Left hindlimb (tissue), 1 donor: ENCODE measurements at regions not wholly inside any gene's neighbourhood (a gene's known extent, or its start where the extent isn't known, plus 50 kb on each side); places are given as distances from the start of the nearest gene placed in this dataset.
"Not testable (repeated sequence)": the region's sequence is repeated elsewhere in the genome, so short reads cannot be mapped to it uniquely, and the experiment has no call there.

Experiments
- DNase-seq: peaks from one replicate; pipeline ENCODE4 v3.0.0-alpha.2; 2018

DNA sequence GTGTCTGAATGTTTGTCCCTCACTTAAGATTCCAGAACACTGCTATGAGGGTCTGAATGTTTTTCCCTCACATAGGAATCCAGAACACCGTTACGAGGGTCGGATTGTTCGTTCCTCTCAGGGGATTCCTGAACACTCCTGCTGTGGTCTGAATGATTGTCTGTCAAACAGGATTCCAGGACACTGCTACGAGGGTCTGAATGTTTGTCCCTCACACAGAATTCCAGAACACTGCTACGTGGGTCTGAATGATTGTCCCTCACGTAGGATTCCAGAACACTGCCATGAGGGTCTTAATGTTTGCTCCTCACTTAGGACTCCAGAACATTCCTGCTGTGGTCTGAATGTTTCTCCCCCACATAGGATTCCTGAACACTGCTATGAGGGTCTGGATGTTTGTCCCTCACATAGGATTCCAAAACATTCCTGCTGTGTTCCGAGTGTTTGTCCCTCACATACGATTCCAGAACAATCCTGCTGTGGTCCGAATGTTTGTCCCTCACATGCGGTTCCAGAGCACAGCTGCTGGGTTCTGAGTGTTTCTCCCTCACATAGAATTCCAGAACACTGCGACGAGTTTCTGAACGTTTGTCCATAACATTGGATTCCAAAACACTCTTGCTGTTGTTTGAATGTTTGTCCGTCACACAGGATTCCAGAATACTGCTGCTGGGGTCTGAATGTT, 199.5 kb downstream of the FOXD4L6 start:
- no peak for DNase-seq

DNA sequence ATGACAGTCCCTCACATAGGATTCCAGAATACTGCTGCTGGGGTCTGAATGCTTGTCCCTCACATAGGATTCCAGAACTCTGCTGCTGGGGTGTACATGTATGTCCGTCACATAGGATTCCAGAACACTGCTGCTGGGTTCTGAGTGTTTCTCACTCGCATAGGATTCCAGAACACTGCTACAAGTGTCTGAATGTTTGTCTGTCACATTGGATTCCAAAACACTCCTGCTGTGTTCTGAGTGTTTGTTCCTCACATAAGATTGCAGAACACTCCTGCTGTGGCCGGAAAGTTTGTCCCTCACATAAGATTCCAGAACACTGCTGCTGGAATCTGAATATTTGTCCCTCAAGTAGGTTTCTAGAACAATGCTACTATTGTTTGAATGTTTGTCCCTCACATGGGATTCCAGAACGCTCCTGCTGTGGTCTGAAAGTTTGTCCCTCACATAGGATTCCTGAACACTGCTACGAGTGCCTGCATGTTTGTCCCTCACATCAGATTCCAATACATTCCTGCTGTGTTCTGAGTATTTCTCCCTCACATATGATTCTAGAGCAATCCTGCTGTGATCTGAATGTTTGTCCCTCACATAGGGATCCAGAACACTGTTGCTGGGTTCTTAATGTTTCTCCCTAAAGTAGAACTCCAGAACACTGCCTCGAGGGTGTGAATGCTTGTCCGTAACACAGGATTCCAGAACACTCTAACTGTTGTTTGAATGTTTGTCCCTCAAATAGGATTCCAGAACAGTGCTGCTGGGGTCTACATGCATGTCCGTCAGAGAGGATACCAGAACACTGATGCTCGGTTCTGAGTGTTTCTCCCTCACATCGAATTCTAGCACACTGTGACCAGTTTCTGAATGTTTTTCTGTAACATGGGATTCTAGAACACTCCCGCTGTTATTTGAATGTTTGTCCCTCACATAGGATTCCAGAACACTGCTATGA, 200.4 kb downstream of the FOXD4L6 start:
- DNase-seq, result no peak

DNA sequence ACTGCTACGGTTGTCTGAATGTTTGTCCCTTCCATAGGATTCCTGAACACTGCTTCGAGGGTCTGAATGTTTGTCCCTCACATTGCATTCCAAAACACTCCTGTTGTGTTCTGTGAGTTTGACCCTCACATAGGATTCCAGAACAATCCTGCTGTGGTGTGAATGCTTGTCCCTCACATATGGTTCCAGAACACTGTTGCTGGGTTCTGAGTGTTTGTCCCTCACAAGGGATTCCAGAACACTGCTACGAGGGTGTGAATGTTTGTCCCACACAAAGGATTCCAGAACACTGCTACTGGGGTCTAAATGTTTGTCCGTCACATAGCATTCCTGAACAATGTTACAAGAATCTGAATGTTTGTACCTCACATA, 201.2 kb downstream of the FOXD4L6 start:
- DNase-seq, result no peak

DNA sequence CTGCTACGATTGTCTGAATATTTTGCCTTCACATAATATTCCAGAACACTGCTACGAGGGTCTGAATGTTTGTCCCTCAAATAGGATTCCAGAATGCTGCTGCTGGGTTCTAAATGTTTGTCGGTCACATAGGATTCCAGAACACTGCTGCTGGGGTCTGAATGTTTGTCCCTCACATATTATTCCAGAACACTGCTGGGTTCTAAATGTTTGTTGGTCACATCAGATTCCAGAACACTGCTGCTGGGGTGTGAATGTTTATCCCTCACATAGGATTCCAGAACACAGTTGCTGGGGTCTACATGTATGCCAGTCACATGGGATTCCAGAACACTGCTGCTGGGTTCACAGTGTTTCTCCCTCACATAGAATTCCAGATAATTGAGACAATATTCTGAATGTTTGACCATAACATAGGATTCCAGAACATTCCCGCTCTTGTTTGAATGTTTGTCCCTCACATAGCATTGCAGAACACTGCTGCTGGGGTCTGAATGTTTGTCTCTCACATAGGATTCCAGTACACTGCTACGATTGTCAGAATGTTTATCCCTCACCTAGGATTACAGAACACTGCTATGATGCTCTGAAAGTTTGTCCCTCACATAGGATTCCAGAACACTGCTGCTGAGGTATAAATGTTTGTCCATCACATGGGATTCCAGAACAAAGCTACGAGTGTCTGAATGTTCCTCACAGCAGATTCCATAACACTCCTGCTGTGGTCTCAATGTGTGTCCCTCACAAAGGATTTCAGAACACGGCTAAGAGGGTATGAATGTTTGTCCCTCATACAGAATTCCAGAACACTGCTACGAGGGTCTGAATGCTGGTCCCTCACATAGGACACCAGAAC, 201.8 kb downstream of the FOXD4L6 start:
- no peak for DNase-seq

DNA sequence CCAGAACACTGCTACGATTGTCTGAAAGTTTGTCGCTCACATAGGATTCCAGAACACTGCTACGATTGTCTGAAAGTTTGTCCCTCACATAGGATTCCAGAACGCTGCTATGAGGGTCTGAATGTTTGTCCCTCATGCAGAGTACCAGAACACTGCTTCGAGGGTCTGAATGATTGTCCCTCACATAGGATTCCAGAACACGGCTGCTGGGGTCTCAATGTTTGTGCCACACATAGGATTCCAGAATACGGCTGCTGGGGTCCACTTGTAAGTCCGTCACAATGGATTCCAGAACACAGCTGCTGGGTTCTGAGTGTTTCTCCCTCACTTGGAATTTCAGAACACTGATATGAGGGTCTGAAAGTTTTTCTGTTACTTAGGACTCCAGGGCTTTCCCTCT, 203.3 kb downstream of the FOXD4L6 start:
- no peak for DNase-seq

DNA sequence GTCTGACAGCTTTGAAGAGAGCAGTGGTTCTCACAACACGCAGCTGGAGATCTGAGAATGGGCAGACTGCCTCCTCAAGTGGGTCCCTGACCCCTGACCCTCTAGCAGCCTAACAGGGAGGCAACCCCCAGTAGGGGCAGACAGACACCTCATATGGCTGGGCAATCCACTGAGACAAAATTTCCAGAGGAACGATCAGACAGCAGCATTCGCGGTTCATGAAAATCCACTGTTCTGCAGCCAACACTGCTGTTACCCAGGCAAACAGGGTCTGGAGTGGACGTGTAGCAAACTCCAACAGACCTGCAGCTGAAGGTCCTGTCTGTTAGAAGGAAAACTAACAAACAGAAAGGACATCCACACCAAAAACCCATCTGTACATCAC, 212.1 kb downstream of the FOXD4L6 start:
- not testable (repeated sequence) for DNase-seq

DNA sequence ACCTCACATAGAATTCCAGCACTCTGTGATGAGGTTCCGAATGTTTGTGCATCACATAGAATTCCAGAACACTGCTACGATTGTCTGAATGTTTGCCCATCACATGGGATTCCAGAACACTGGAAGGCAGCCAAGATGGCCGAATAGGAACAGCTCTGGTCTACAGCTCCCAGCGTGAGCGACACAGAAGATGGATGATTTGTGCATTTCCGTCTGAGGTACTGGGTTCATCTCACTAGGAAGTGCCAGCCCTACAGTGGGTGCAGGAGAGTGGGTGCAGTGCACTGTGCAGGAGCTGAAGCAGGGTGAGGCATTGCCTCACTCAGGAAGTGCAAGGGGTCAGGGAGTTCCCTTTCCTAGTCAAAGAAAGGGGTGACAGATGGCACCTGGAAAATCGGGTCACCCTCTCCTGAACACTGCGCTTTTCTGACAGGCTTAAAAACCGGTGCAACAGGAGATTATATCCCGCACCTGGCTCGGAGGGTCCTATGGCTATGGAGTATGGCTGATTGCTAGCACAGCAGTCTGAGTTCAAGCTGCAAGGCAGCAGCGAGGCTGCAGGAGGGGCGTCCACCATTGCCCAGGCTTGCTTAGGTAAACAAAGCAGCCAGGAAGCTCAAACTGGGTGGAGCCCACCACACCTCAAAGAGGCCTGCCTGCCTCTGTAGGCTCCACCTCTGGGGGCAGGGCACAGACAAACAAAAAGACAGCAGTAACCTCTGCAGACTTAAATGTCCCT, 212.7 kb downstream of the FOXD4L6 start:
- not testable (repeated sequence) for DNase-seq

DNA sequence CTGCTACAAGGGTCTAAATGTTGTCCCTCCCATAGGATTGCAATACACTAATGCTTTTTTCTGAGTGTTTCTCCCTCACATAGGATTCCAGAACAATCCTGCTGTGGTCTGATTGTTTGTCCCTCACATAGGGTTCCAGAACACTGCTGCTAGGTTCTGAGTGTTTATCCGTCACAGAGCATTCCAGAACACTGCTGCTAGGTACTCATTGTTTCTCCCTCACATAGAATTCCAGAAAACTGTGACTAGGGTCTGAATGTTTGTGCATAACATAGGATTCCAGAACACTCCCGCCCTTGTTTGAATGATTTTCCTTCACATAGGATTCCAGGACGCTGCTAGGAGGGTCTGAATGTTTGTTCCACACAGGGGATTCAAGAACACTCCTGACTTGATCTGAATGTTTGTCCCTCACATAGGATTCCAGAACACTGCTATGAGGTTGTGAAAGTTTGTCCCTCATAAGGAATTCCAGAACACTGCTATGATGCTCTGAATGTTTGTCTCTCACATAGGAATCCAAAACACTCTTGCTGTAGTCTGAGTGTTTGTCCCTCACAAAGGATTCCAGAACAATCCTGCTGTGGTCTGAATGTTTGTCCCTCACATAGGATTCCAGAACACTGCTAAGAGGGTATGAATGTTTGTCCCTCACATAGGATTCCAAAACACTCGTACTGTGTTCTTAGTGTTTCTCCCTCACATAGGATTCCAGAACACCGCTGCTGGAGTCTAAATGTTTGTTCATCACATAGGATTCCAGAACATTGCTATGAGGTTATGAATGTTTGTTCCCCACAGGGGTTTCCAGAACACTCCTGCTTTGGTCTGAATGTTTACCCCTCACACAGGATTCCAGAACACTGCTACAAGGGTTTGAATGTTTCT, 213.5 kb downstream of the FOXD4L6 start:
- no peak for DNase-seq

DNA sequence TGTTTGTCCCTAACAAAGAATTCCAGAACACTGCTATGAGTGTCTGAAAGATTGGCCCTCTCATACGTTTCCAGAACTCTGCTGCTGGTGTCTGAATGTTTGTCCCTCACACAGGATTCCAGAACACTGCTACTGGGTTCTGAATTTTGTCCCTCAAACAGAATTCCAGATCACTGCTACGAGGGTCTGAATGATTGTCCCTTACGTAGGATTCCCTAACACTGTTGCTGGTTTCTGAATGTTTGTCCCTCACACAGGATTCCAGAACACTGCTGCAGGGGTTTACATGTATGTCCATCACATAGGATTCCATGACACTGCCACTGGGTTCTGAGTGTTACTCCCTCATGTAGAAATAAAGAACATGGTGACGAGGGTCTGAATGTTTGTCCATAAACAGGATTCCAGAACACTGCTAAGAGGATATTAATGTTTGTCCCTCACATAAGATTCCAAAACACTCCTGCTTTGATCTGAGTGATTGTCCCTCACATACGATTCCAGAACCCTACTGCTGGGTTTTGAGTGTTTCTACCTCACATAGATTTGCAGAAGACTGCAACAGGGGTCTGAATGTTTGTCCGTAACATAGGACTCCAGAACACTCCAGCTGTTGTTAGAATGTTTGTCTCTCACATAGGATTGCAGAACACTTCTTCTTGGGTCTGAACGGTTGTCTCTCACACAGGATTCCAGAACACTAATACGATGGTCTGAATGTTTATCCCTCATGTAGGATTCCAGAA, 214.4 kb downstream of the FOXD4L6 start:
- no peak for DNase-seq

DNA sequence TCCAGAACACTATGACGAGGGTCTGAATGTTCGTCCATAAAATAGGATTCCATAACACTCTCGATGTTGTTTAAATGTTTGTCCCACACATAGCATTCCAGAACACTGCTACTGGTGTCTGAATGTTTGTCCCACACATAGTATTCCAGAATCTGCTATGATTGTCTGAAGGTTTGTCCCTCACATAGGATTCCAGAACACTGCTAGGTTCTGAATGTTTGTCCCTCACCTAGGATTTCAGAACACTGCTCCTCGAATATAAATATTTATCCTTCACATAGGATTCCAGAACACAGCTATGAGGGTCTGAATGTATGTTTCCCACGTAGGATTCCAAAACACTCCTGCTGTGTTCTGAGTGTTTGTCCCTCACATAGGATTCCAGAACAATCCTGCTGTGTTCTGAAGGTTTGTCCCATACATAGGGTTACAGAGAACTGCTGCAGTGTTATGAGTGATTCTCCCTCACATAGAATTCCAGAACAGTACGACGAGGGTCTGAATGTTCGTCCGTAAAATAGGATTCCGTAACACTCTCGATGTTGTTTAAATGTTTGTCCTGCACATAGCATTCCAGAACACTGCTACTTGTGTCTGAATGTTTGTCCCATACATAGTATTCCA, 215.3 kb downstream of the FOXD4L6 start:
- no peak for DNase-seq

DNA sequence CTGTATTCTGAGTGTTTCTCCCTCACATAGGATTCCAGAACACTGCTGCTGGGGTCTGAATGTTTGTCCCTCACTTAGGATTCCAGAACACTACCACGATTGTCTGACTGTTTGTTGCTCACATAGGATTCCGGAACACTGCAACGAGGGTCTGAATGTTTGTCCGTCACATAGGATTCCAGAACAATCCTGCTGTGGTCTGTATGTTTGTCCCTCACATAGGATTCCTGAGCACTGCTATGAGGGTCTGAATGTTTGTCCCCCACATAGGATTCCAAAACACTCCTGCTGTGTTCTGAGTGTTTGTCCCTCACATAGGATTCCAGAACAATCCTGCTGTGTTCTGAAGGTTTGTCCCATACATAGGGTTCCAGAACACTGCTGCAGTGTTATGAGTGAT, 215.8 kb downstream of the FOXD4L6 start:
- not testable (repeated sequence) for DNase-seq

DNA sequence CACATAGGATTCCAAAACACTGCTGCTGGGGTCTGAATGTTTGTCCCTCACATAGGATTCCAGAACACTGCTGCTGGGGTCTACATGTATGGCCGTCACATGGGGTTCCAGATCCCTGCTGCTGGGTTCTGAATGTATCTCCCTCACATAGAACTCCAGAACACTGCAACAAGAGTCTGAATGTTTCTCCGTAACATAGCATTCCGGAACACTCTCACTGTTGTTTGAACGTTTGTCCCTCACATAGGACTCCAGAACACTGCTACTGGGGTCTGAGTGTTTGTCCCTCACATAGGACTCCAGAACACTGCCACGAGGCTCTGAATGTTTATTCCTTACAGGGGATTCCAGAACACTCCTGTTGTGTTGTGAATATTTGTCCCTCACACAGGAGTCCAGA, 216.8 kb downstream of the FOXD4L6 start:
- no peak for DNase-seq

DNA sequence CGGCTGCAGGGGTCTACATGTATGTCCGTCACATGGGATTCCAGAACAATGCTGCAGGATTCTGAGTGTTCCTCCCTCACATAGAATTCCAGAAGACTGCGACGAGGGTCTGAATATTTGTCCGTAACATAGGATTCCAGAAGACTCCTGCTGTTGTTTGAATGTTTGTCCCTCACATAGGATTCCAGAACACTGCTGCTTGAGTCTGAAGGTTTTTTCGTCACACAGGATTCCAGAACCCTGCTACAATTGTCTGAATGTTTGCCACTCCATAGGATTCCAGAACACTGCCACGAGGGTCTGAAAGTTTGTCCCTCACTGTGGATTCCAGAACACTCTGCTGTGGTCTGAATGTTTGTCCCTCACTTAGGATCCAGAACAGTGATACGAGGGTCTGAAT, 217.5 kb downstream of the FOXD4L6 start:
- DNase-seq, result not testable (repeated sequence)

DNA sequence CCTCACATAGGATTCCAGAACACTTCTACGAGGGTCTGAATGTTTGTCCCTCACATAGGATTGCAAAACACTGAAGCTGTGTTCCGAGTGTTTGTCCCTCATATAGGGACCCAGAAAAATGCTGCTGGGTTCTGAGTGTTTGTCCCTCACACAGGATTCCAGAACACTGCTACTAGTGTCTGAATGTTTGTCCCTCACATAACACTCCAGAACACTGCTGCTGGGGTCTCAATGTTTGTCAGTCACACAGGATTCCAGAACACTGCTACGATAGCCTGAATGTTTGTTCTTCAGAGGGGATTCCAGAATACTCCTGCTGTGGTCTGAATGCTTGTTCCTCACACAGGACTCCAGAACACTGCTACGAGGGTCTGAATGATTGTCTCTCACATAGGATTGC, 218.7 kb downstream of the FOXD4L6 start:
- no peak for DNase-seq

DNA sequence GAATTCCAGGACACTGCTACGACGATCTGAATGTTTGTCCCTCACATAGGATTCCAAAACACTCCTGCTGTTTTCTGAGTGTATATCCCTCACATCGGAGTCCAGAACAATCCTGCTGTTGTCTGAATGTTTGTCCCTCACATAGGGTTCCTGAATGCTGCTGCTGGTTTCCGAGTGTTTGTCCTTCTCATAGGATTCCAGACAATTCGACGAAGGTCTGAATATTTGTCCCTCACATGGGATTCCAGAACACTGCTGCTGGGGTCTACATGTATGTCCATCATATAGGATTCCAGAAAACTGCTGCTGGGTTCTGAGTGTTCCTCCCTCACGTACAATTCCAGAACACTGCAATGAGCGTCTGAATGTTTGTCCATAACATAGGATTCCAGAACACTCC, 219.4 kb downstream of the FOXD4L6 start:
- not testable (repeated sequence) for DNase-seq

DNA sequence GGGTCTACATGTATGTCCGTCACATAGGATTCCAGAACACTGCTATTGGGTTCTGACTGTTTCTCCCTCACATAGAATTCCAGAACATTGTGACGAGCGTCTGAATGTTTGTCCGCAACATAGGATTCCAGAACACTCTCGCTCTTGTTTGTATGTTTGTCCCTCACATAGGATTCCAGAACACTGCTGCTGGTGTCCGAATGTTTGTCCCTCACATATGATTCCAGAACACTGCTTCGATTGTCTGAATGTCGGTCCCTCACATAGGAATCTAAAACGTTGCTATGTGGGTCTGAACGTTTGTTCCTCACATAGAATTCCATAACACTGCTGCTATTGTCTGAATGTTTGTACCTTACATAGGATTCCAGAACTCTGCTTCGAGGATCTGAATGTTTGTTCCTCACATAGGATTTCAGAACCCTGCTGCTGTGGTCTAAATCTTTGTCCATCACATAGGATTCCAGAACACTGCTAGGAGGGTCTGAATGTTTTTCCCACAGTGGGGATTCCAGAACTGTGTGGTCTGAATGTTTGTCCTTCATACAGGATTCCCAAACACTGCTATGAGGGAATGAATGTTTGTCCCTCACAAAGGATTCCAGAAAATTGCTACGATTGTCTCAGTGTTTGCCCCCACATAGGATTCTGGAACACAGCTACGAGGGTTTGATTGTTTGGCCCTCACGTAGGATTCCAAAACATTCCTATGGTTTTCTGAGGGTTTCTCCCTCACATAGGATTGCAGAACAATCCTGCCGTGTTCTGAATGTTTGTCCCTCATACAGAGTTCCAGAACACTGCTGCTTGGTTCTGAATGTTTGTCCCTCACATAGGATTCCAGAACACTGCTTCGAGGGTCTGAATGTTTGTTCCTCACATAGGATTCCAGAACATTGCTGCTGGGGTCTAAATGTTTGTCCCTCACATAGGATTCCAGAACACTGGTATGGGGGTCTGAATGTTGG, 220.5 kb downstream of the FOXD4L6 start:
- no peak for DNase-seq

DNA sequence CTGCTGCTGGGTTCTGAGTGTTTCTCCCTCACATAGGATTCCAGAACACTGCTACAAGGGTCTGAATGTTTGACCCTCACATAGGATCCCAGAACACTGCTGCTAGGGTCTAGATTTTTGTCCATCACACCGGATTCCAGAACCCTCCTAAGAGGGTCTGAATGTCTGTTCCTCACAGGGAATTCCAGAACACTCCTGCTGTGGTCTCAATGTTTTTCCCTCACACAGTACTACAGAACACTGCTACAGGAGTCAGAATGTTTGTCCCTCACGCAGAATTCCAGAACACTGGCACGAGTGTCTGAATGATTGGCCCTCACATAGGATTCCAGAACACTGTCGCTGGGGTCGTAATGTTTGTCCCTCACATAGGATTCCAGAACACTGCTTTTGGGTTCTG, 221.6 kb downstream of the FOXD4L6 start:
- not testable (repeated sequence) for DNase-seq

DNA sequence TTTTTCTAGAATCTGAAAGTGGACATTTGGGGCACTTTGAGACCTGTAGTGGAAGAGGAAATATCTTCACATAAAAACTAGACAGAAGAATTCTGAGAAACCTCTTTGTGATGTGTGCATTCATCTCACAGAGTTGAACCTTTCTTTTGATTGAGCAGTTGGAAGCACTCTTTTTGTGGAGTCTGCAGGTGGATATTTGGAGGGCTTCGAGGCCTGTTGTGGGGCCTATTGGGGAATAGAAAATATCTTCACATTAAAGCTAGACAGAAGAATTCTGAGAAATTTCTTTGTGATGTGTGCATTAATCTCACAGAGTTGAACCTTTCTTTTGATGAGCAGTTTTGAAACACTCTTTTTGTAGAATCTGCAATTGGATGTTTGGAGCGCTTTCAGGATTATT, 236.2 kb downstream of the FOXD4L6 start:
- not testable (repeated sequence) for DNase-seq

DNA sequence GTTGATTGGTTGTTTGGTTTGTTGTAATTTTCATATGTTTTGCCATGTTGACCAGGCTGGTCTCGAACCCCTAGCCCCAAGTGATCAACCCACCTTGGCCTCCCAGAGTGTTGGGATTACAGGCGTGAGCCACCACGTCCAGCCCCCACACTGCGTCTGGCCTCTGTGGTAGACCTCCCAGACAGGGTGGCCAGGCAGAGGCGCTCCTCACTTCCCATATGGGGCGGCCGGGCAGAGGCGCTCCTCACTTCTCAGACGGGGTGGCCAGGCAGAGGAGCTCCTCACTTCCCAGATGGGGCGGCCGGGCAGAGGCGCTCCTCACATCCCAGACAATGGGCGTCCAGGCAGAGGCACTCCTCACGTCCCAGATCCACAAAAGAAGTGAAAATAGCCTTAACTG, 242.6 kb downstream of the FOXD4L6 start:
- DNase-seq, result not testable (repeated sequence)
